Keratinocyte (primary cell): ENCODE measurements at regions not wholly inside any gene's neighbourhood (a gene's known extent, or its start where the extent isn't known, plus 50 kb on each side); places are given as distances from the start of the nearest gene placed in this dataset.

Source experiments
- EZH2 ChIP-seq: IDR thresholded peaks from one replicate; pipeline ENCODE4 v1.6.1; 2012; ENCODE audit warnings: inconsistent platforms, mild to moderate bottlenecking, low read length, moderate library complexity
- TF ChIP-seq, protein P1 (sequence below), 3 experiments: IDR thresholded peaks in 1 of 3; conservative IDR thresholded peaks in 1 of 3; optimal IDR thresholded peaks in 1 of 3; 2 replicates in 2 of 3; 3 replicates in 1 of 3; pipeline versions ENCODE3 to v1.5.1; 2011; ENCODE audit warnings: low read length in 3 of 3, mild to moderate bottlenecking in 3 of 3, moderate library complexity in 2 of 3, control low read depth in 1 of 3, inconsistent platforms in 1 of 3; ENCODE audit not compliant: insufficient read depth in 2 of 3; ENCODE audit errors: extremely low read depth in 1 of 3

DNA sequence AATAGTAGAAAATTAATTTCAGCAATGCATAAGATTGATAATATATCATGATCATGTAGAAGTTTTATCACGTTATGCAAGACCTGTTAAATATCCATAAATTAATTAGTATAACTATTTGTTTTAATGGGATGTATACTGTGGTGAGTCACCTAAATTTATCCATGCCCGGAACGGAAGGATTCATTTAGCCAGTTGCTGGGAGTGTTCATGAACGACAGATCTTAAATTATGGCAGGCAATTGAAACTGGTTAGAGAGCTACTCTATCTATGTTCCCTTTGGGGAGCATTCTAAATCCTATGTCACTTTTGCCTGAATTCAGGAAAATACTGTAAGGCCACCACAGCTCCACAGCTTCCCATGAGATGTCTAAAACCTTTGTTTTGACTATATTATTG lies 1950.5 kb upstream of the AGA start:
- TF ChIP-seq, protein P1, sequence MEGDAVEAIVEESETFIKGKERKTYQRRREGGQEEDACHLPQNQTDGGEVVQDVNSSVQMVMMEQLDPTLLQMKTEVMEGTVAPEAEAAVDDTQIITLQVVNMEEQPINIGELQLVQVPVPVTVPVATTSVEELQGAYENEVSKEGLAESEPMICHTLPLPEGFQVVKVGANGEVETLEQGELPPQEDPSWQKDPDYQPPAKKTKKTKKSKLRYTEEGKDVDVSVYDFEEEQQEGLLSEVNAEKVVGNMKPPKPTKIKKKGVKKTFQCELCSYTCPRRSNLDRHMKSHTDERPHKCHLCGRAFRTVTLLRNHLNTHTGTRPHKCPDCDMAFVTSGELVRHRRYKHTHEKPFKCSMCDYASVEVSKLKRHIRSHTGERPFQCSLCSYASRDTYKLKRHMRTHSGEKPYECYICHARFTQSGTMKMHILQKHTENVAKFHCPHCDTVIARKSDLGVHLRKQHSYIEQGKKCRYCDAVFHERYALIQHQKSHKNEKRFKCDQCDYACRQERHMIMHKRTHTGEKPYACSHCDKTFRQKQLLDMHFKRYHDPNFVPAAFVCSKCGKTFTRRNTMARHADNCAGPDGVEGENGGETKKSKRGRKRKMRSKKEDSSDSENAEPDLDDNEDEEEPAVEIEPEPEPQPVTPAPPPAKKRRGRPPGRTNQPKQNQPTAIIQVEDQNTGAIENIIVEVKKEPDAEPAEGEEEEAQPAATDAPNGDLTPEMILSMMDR (optimal IDR thresholded peaks at IDR 0.05 in 1 of 3, IDR thresholded peaks at IDR 0.05 in 1 of 3, conservative IDR thresholded peaks at IDR 0.05 in 1 of 3; ENCODE audit: extremely low read depth in 1 of 3, insufficient read depth in 2 of 3, low read length in 3 of 3): no peak
- no peak for TF ChIP-seq EZH2
